Endothelial cell of umbilical vein (primary cell): ENCODE measurements at regions not wholly inside any gene's neighbourhood (a gene's known extent, or its start where the extent isn't known, plus 50 kb on each side); places are given as distances from the start of the nearest gene placed in this dataset.

Source experiments
- BruUV-seq: library from RNA; stranded (reverse); fragments of 400-500 nt; replicated peaks from 2 replicates; lab custom pipeline; 2021; lab: Mats Ljungman, UMichigan
- CTCF ChIA-PET: fragments of 300-600, 350-600 bp; sonication (Branson Sonifier 250); formaldehyde crosslinking; loops from one replicate; lab custom pipeline; 2021; ENCODE audit warnings: antibody characterized with exemption, inconsistent platforms; lab: Charles Lee
- POLR2A ChIA-PET: fragments of 300-600, 350-600 bp; sonication (Branson Sonifier 250); formaldehyde crosslinking; loops from one replicate; lab custom pipeline; 2021; ENCODE audit warnings: antibody characterized with exemption, inconsistent platforms; lab: Charles Lee
- DNase-seq: peaks from one replicate; pipeline ENCODE4 v3.0.0-alpha.2; 2011; ENCODE audit warnings: low read depth, low spot score
- FAIRE-seq: peaks from 2 replicates; lab custom pipeline; 2011; peaks lifted over from hg19 to GRCh38; lab: Jason Lieb, UNC
- H2AFZ ChIP-seq: 2 replicates; pipeline ENCODE4 v1.6.0; 2012; ENCODE audit warnings: low read depth, low read length, control low read depth, inconsistent platforms
- H3K27ac ChIP-seq: 2 replicates; pipeline ENCODE4 v1.5.1; 2011; ENCODE audit warnings: low read depth, mild to moderate bottlenecking, control low read depth, low read length, moderate library complexity; ENCODE audit not compliant: insufficient read depth
- H3K27me3 ChIP-seq, 2 experiments: 2 replicates each; pipeline versions ENCODE4 v1.6.0 to v1.6.1; 2011; ENCODE audit warnings: low read length in 2 of 2, mixed read lengths in 1 of 2; ENCODE audit not compliant: control insufficient read depth in 2 of 2, insufficient read depth in 2 of 2
- H3K36me3 ChIP-seq, 2 experiments: 2 replicates in 1 of 2; 3 replicates in 1 of 2; pipeline ENCODE4 v1.5.1; 2011; ENCODE audit warnings: low read length in 2 of 2, mild to moderate bottlenecking in 1 of 2, moderate library complexity in 1 of 2; ENCODE audit not compliant: control insufficient read depth in 2 of 2, insufficient read depth in 2 of 2; ENCODE audit errors: extremely low read depth in 1 of 2
- H3K4me1 ChIP-seq: 3 replicates; pipeline ENCODE4 v1.5.1; 2011; ENCODE audit warnings: mild to moderate bottlenecking, low read length; ENCODE audit not compliant: control insufficient read depth, insufficient read depth; ENCODE audit errors: extremely low read depth
- H3K4me2 ChIP-seq: 2 replicates; pipeline ENCODE4 v1.6.1; 2011; ENCODE audit warnings: low read length, control low read depth, mixed read lengths; ENCODE audit not compliant: insufficient read depth
- H3K4me3 ChIP-seq, 3 experiments: fragments of 200-600 bp in 1 of 3; sonication (generic), shearing (Covaris generic) in 1 of 3; replicated peaks in 1 of 3; 2 replicates each; pipeline ENCODE4 v1.5.1; 2011 to 2016; ENCODE audit warnings: control low read depth in 3 of 3, low read length in 3 of 3, mild to moderate bottlenecking in 2 of 3, inconsistent platforms in 1 of 3, low read depth in 1 of 3, moderate library complexity in 1 of 3; ENCODE audit not compliant: insufficient read depth in 1 of 3
- H3K79me2 ChIP-seq: 2 replicates; pipeline ENCODE4 v1.6.0; 2012; ENCODE audit warnings: low read length, inconsistent platforms; ENCODE audit not compliant: control insufficient read depth, insufficient read depth
- H3K9ac ChIP-seq: replicated peaks from 2 replicates; pipeline ENCODE3; 2011; ENCODE audit warnings: low read length, control low read depth; ENCODE audit not compliant: insufficient read depth; ENCODE audit errors: extremely low read depth
- H3K9me1 ChIP-seq: replicated peaks from 3 replicates; pipeline ENCODE4 v1.6.0; 2011; ENCODE audit warnings: mild to moderate bottlenecking, low read length; ENCODE audit not compliant: control insufficient read depth, insufficient read depth; ENCODE audit errors: extremely low read depth
- H3K9me3 ChIP-seq: replicated peaks from 2 replicates; pipeline ENCODE4 v1.5.1; 2012; ENCODE audit warnings: low read length, inconsistent platforms; ENCODE audit not compliant: control insufficient read depth, insufficient read depth
- H4K20me1 ChIP-seq: replicated peaks from 2 replicates; pipeline ENCODE3; 2011; ENCODE audit warnings: mild to moderate bottlenecking, low read length; ENCODE audit not compliant: control insufficient read depth, insufficient read depth; ENCODE audit errors: extremely low read depth
- EZH2 ChIP-seq: IDR thresholded peaks from 2 replicates; pipeline ENCODE4 v1.6.1; 2012; ENCODE audit warnings: borderline replicate concordance, low read depth, mild to moderate bottlenecking, moderate library complexity, low read length, inconsistent platforms; ENCODE audit not compliant: severe bottlenecking
- FOS ChIP-seq: IDR thresholded peaks from 2 replicates; pipeline ENCODE4 v1.6.1; 2011; ENCODE audit warnings: mild to moderate bottlenecking, low read length, moderate library complexity, borderline replicate concordance; ENCODE audit not compliant: insufficient read depth
- GATA2 ChIP-seq: IDR thresholded peaks from 2 replicates; pipeline ENCODE4 v1.7.0; 2011; ENCODE audit warnings: low read depth, mild to moderate bottlenecking, moderate library complexity, mixed read lengths, low read length; ENCODE audit not compliant: insufficient read length, insufficient read depth
- JUN ChIP-seq: IDR thresholded peaks from 2 replicates; pipeline ENCODE4 v1.6.1; 2011; ENCODE audit warnings: borderline replicate concordance, low read depth; ENCODE audit not compliant: insufficient read length, insufficient read depth
- MAX ChIP-seq: IDR thresholded peaks from 2 replicates; pipeline ENCODE4 v1.6.1; 2011; ENCODE audit not compliant: insufficient read depth, insufficient read length
- MYC ChIP-seq: IDR thresholded peaks from one replicate; pipeline ENCODE4 v1.6.1; 2011; ENCODE audit warnings: mild to moderate bottlenecking, low read depth, low read length
- POLR2A ChIP-seq: IDR thresholded peaks from 2 replicates; pipeline ENCODE4 v1.6.1; 2012; ENCODE audit warnings: low read depth, mild to moderate bottlenecking, control low read depth, low read length
- POLR2AphosphoS5 ChIP-seq: IDR thresholded peaks from 2 replicates; pipeline ENCODE4 v1.6.1; 2012; ENCODE audit warnings: low read depth, mild to moderate bottlenecking, control low read depth, low read length, moderate library complexity; ENCODE audit not compliant: insufficient read depth
- dilution Hi-C: fragments of 300-500 bp; cut with MboI; formaldehyde crosslinking; loops from one replicate; pipeline ENCODE4 v1.15.0; 2019; ENCODE audit warnings: low sequenced_read_pairs; ENCODE audit not compliant: extremely low pct_ligation_motif_present
- intact Hi-C: fragments of 100-400 bp; cut with micrococcal nuclease; formaldehyde crosslinking; loops from one replicate; pipeline ENCODE4 v1.10.0; 2022
- TF ChIP-seq, protein P1 (sequence below), 2 donors: IDR thresholded peaks; 1 replicate in 1 of 2; 2 replicates in 1 of 2; pipeline ENCODE4 v1.5.1; 2011; ENCODE audit warnings: low read length in 2 of 2, mild to moderate bottlenecking in 2 of 2, moderate library complexity in 2 of 2, control low read depth in 1 of 2, inconsistent platforms in 1 of 2, low read depth in 1 of 2; ENCODE audit not compliant: insufficient read depth in 1 of 2; ENCODE audit errors: extremely low read depth in 1 of 2

GRCh38 chrX:115486510-115486909, 74.5 kb upstream of the PLS3 start:
- intact Hi-C loops, result no loop called here
- no peak overlapping the region for H3K4me3 ChIP-seq
- BruUV-seq, result no TSS peak

More at GRCh38 chrX:115486510-115486909, 74.5 kb upstream of the PLS3 start:
- ChIA-PET POLR2A (no interaction called here), CTCF (no interaction called here)
- H3K27ac ChIP-seq, result no peak overlapping the region
- no peak for TF ChIP-seq POLR2AphosphoS5
- TF ChIP-seq FOS, result no peak
- no peak for TF ChIP-seq EZH2
- no peak for TF ChIP-seq MAX
- TF ChIP-seq GATA2, result no peak
- no peak for TF ChIP-seq POLR2A
- TF ChIP-seq, protein P1, sequence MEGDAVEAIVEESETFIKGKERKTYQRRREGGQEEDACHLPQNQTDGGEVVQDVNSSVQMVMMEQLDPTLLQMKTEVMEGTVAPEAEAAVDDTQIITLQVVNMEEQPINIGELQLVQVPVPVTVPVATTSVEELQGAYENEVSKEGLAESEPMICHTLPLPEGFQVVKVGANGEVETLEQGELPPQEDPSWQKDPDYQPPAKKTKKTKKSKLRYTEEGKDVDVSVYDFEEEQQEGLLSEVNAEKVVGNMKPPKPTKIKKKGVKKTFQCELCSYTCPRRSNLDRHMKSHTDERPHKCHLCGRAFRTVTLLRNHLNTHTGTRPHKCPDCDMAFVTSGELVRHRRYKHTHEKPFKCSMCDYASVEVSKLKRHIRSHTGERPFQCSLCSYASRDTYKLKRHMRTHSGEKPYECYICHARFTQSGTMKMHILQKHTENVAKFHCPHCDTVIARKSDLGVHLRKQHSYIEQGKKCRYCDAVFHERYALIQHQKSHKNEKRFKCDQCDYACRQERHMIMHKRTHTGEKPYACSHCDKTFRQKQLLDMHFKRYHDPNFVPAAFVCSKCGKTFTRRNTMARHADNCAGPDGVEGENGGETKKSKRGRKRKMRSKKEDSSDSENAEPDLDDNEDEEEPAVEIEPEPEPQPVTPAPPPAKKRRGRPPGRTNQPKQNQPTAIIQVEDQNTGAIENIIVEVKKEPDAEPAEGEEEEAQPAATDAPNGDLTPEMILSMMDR (IDR thresholded peaks at IDR 0.05; ENCODE audit: extremely low read depth in 1 of 2, insufficient read depth in 1 of 2, low read depth in 1 of 2, low read length in 2 of 2), result no peak
- no peak for TF ChIP-seq JUN
- TF ChIP-seq MYC, result no peak
- FAIRE-seq (no peak), DNase-seq (no peak)
- H3K9me3 ChIP-seq, result no peaks in the 10 kb centered on the region
- H3K36me3 ChIP-seq, result no peaks in the 10 kb centered on the region
- H3K27me3 ChIP-seq, result no peaks in the 10 kb centered on the region
- H3K9me1 ChIP-seq, result no peaks in the 10 kb centered on the region
- dilution Hi-C loops, result no loop called here
- no peak overlapping the region for H3K4me2 ChIP-seq
- no peak overlapping the region for H2AFZ ChIP-seq
- H3K9ac ChIP-seq, result no peak overlapping the region
- H3K4me1 ChIP-seq, result no peaks in the 10 kb centered on the region
- H3K79me2 ChIP-seq, result no peaks in the 10 kb centered on the region
- no peaks in the 10 kb centered on the region for H4K20me1 ChIP-seq
